COLO829 (cell line): ENCODE measurements at regions not wholly inside any gene's neighbourhood (a gene's known extent, or its start where the extent isn't known, plus 50 kb on each side); places are given as distances from the start of the nearest gene placed in this dataset.
"Not testable (repeated sequence)": the region's sequence is repeated elsewhere in the genome, so short reads cannot be mapped to it uniquely, and the experiment has no call there.

Experiments used
- DNase-seq: peaks from one replicate; pipeline ENCODE4 v3.0.0; 2012; ENCODE audit warnings: low spot score

GRCh38 chr11:96781082-96781481 lies 391.3 kb downstream of the JRKL start:
- DNase-seq = no peak

- no peak for DNase-seq
Measured at GRCh38 chr11:96782632-96783031, 392.8 kb downstream of the JRKL start.

GRCh38 chr11:96783311-96783710 lies 393.5 kb downstream of the JRKL start:
- DNase-seq = no peak

- no peak for DNase-seq
Measured at GRCh38 chr11:96785073-96785472, 395.3 kb downstream of the JRKL start.

- no peak for DNase-seq
Measured at GRCh38 chr11:96794152-96794551, 404.3 kb downstream of the JRKL start.

- DNase-seq = no peak
Measured at GRCh38 chr11:96798445-96798844, 408.6 kb downstream of the JRKL start.

- DNase-seq = no peak
Measured at GRCh38 chr11:96815236-96815635, 425.4 kb downstream of the JRKL start.

GRCh38 chr11:96817482-96818399 lies 427.9 kb downstream of the JRKL start:
- DNase-seq = no peak

GRCh38 chr11:96827164-96827563 lies 437.4 kb downstream of the JRKL start:
- DNase-seq = no peak

GRCh38 chr11:96841792-96842191 lies 452.0 kb downstream of the JRKL start:
- no peak for DNase-seq

GRCh38 chr11:96842731-96843130 lies 452.9 kb downstream of the JRKL start:
- DNase-seq = no peak

GRCh38 chr11:96854425-96854824 lies 464.6 kb downstream of the JRKL start:
- no peak for DNase-seq

- DNase-seq = not testable (repeated sequence)
Measured at GRCh38 chr11:96861722-96862121, 471.9 kb downstream of the JRKL start.

- no peak for DNase-seq
Measured at GRCh38 chr11:96863520-96863919, 473.7 kb downstream of the JRKL start.

GRCh38 chr11:96865020-96865419 lies 475.2 kb downstream of the JRKL start:
- no peak for DNase-seq

- no peak for DNase-seq
Measured at GRCh38 chr11:96869207-96869606, 479.4 kb downstream of the JRKL start.

GRCh38 chr11:96875712-96876111 lies 485.9 kb downstream of the JRKL start:
- DNase-seq = no peak

- no peak for DNase-seq
Measured at GRCh38 chr11:96878299-96879051, 488.7 kb downstream of the JRKL start.

- not testable (repeated sequence) for DNase-seq
Measured at GRCh38 chr11:96882622-96883021, 492.8 kb downstream of the JRKL start.

GRCh38 chr11:96885405-96885804 lies 495.6 kb downstream of the JRKL start:
- DNase-seq = no peak

GRCh38 chr11:96885912-96886311 lies 496.1 kb downstream of the JRKL start:
- DNase-seq = no peak

GRCh38 chr11:96893988-96894387 lies 504.2 kb downstream of the JRKL start:
- DNase-seq = no peak

GRCh38 chr11:96894587-96894986 lies 504.8 kb downstream of the JRKL start:
- no peak for DNase-seq
